Stimulated activated CD4-positive, alpha-beta T cell treated with anti-CD3 and anti-CD28 coated beads, Interleukin-4, amount 100 ng/mL, for 48 hours (primary cell): ENCODE measurements at regions not wholly inside any gene's neighbourhood (a gene's known extent, or its start where the extent isn't known, plus 50 kb on each side); places are given as distances from the start of the nearest gene placed in this dataset.

Experiments
- DNase-seq, 2 donors: peaks; one replicate each; pipeline ENCODE4 v3.0.0-alpha.2; 2020; ENCODE audit warnings: low read depth in 2 of 2

DNA sequence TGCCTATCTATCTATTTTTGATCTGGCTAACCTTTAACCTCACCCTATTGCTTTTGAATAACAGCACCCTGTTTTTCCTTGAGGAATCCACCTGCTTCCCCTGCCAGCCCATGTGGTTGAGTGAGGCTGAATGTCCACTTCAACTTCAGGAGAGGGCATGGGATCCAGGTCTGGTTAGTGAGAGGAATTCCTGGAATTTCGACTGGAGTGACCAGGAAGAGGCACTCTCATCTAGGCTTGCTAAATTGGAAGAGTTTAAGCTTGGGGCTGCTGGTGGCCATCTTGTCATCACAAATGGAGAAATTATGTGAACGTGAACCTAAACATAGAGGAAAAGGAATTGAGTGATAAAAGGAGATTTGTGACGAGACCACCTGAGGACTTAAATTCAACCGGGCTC is 322.1 kb downstream of the OSTF1 start:
- DNase-seq, result no peak

DNA sequence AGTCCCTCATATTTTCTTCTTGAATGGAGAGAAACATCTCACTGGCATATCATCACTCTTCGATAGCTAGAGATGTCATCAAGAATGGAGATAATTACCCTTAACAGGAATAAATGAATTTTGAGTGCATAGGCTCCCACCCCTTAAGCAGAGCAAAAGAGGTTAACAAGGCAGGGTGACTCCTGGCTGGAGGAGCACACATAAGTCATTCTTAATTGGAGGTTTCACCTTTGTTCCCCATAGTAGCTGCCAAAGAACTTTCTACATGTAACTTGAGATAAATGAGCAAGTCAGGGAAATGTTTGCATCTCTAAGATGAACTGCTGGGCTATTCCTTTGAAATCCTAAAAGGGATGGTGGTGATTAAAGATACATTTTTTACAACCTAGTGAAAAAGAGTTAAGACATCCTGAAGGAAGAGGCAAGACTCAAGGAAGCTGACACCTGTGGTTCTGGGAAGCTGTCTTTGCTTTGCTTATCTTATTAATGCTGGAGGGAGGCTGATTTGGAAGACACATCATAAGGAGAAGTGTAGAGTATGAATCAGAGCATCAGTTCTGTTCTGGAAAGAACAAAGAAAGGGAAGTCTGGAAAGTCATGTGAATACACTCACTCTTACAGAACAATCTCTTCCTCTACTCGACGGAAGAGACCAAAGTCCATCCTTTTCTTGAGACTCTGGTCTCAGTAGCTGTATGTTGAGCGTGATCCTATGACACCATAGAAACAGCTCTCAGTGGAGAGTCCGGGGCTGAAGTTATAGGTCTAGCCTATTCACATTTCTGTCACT is 326.3 kb downstream of the OSTF1 start:
- no peak for DNase-seq

DNA sequence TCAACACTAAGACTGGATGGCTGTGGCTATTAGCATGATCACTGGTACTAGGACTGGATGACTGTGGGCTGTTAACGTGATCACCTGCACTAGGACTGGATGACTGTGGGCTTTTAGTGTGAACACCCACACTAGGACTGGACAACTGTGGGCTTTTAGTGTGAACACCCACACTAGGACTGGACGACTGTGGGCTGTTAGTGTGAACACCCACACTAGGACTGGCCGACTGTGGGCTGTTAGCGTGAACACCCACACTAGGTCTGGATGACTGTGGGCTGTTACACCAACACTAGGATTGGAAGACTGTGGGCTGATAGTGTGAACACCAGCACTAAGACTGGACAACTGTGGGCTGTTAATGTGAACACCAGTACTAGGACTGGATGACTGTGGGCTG is 329.2 kb downstream of the OSTF1 start:
- no peak for DNase-seq

DNA sequence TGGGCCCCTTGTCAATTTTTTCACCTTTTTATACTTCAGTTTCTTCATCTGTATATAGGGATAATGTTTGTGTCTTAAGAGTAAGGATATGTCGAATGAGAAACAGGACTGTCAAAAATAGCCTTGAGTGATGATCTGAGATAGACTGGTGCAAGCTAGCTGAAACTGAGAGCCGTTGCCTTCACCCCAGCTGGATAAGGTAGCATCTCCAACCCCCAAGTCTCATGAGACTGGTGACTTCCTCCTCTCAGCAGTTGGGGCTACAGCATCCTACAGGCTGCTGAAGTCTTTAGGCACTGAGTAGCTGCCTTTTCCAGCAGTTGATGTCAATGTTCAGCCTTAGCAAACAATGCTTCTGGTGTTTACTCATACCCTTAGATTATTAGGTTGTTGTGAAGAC is 330.2 kb downstream of the OSTF1 start:
- no peak for DNase-seq

DNA sequence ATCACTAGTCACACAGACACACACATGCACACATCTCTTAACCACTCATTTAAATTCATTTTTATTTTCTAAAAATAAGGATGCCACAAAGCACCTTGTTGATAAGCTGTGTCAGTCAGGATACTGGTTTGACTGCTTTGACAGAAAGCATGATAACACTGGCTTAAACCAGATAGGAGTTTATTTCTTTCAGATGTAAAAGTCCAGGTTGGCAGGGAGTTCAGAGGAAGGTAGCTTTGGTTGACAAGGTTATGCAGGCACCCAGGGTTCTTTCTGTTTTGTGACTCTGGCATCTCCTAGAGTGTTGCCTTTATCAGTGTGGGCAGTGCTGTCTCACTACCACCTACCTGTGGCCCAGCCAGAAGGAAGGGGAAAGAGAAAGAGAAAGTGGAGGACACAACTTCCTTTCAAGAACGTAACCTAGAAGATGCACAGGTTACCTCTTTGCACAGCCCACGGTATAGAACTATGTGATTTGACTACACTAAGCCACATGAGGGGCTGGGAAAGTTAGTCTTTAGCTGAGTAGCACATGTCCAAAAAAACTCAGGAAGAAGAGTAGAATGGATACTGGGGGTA is 334.7 kb downstream of the OSTF1 start:
- no peak for DNase-seq

DNA sequence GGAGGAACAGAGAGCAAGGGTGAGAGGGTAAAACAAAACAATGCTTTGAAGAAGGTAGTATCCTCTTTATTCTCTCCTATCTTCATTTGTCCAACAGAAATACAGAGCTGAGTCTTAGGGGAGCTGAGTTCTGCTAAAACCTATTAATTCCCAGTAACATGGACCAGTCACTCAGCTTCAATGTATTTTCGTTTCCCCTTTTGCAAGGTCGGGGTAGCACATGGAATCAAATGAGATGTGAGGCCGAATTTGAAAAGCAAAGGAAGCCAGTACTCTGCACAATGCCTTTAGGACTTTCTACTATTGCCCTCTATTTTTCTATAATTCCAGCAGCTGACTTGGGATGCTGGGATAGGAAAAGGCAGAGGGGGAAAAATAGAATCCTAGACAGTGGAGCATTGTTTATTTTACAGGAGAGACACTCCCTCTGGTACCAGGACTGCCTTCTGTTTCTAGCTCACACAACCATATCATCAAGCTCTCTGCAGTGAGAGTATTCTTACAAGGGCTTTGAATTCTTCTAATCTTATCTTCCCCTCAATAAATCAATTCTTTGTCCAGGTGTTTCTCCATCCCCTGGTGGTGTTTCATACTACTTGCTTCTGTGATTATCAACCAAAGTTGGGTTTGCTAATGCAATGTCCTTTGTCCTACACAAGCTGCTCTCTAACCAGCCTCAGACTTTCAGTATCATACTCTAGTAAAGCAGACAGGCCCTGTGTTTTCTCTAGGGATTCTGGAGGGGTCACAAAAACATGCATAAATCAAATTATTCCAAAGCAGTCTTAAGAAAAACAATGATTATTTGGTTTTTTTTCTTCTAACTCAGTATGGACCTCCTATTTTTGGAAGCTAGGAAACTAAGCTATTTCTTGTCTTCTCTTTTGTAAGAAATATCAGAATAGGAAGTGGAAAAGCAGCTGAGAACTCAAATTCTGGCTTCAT is 341.5 kb downstream of the OSTF1 start:
- no peak for DNase-seq

DNA sequence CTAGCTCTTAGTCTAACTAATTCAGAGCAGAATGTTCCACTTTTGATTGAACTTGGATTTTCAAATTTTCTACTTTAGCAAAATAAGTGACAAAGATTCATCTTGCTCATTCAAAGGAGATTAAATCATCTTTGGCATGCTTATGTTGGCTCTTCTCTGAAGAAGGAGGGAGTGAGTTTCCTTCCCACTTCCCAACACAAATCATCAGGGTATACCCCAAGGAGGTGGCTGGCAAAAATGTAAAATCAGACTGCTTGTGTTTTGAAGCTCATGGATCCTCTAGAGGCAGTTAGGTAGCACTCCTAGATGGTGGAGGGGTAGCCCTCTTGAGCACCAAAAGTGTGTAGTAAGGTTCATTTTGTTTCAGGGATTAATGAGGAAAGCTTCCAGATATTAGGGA is 343.1 kb downstream of the OSTF1 start:
- no peak for DNase-seq

DNA sequence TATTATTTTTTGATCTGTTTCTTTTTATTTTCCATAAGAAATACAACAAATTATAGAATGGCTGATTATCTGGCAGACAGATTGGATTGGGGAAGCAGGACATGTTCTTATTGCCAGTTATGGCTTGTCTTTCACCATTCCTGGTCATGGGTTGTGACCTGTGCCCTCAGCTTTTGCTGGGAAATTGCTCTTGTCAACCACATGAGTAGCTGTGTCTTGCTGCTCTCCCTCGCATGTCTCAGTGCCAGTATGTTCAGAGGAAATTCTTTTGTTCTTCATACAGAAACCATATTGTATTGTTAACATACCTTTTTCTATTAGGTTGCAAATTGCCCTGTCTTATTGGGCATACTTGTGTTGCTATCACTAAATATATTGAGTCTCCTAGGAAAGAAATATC is 344.1 kb downstream of the OSTF1 start:
- DNase-seq, result no peak

DNA sequence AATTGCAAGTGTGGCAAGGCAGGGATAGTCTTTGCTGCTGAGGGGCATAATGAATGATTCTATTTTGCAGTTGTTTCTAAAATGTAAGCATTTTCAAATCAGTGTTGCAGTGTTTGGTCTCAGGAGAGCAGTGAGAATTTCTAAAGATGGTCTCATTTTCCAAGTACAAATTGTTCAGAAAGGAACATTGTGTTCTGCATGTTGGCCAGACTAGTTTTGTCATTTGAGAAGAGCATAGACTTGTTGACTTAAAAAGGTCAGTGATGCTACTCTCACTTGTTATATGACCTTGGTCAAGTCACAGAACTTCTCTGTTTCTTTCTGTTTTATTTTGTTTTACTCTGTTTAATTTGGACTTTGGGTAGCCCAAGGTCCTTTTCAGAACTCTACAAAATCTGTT is 344.6 kb downstream of the OSTF1 start:
- no peak for DNase-seq

DNA sequence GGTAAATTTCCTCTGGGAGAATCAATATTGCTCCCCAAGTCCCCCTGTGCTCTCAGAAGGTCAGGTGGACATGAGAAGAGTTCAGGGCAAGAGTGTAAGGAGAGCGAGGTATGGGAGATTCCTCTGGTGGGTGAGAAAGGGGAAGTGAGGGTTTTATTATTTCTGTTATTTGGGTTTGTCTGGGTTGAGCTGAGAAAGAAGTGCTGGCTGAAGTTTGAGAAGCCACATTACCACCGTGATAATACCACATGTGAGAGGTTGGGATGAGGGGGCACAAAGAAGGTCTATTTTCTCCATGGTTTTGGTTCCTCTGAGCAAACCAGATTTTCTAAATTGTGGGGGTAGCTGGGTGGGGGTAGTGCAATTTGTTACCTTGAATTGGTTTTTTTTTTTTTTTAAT is 350.4 kb downstream of the OSTF1 start:
- no peak for DNase-seq

DNA sequence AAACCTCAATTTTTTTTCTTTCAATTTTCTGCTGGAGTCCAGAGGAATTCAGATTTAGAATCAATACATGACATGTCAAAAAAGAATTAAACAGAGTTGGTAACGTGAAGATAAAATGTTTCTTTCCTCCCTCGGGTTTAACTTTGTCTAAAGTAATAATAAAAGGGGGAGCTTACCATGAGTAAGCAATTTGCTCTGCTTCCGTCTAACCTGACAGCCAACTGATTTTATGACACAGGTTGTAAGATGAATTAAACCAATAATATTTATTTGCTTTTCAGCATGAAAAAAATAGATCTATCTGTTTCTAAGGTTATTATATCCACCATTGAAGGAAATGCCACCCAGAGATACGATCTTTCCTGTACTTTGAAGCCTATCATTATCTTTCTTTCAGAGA is 352.6 kb downstream of the OSTF1 start:
- DNase-seq, result no peak

DNA sequence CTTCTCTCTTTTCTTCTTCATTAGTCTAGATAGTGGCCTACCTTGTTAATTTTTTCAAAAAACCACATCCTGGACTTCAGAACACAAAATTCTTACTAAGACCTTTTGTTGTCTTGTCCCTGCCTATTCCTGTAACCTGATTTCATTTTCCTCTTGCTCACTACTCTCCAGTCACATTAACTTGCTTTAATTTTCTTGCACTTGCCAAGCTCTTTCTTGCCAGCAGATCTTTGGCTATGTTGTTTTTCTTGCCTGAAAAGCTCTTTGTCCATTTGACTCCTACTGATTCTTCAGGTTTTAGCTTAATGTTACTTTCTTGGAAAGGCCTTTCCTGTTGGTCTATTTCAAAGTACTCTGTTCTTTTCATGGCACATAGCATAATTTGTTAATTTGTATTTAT is 356.8 kb downstream of the OSTF1 start:
- no peak for DNase-seq

DNA sequence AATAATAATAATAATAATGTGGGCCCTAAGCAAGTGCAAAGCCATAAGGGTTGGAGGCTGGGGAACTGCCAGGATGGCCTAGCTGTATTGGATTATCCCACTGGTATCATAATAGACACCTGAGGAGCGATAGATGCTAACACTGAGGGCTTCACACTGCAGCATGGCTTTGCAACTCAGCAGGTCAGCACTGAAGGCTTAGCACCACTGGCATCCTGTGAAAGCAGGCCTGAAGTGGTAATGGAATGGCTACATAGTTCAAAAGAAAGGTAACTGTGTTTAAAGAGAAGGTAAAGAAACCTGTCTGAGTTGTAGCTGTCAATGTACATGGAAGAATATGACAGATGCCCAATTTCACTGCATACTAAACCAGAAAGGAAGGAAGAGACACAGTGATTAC is 359.0 kb downstream of the OSTF1 start:
- DNase-seq, result no peak

DNA sequence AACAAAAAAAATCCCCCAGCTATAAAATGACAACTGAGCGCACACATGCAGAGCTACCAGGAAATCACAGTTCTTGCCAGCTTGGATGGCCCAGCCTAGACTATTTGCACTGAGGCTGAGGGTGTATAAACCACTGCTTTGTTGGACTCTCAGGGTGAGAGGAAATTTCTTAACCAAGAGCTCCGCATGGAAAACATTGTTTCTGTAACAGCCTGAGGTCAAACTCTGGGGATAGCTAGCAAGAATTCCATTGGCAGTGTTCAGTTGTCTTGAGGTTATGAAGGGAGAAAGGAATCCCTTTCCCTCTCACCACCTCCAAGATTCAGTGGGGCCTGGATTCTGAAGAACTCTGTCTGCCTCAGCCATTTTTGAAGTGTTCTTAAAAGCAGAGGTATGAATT is 360.0 kb downstream of the OSTF1 start:
- DNase-seq, result no peak

DNA sequence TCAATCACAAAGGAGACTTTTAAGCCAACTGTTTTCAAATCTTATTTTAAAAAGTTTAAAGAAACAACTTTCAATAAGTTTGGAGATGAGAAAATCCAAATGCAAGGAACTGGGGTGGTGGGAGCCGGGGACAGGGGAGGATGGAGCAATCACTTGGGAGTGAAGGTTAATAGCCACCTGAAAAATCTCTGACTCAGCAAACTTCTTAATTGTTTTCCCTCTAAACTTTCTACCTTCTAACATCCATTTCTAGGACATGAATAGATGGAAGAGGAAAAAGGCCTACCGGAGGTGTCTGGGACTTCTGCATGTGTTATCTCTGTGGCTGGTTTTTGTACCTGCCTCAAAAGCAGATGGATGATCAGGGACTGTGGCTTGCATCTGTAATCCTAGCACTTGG is 360.6 kb downstream of the OSTF1 start:
- no peak for DNase-seq

DNA sequence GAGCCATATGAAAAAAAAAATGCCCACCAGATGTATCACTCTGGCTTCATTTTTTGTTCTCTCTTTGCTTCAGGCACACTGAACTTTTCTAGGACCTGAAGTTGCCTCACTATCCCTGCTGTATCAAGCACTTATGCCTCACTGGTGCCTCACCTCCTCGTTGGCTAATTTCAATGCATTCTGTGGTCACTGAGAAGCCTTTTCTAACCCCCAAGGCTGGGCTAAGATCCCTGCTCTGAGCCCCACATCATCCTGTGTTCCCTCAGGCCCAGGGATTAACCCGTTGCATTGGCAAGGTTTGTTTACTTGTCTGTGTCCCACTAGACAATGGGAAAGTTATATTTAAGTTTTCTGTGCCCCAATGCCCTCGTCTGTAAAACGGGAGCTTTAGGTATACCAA is 362.7 kb downstream of the OSTF1 start:
- no peak for DNase-seq

DNA sequence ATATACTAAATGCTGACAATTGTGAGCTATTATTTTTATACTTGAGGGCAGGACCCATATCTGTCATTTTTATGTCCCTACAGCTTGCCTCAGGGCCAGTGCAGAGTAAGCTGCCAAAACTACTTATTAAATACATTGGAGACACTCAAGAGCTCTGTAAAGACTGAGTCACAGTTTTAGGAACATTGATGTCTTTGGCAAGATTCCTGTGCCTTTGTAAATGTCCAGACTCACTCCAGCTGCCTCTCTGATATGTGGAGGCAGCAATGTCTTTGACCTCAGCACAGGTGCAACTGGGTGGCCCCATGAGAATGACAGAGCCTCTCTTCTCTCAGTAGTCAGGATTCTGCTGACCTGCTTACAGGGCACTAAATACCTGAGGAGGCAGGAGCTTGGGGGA is 363.2 kb downstream of the OSTF1 start:
- no peak for DNase-seq

DNA sequence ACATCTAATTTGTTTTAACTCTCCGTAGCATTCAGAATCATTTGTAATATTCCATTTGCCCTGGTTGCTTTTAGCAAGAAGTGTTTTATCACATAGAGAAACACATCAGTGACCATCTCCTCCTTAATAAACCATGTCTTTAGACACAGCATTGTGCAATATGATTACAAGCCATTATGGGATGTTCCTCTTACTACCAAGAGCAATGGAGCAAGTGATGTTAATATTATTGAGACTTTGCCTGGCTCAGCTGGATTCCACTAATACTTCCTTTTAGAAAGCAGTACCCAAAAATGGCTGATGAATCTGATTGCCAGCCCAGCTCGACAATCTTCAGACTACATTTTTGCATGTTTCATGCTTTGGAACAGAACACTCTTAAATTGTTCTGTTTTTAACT is 364.2 kb downstream of the OSTF1 start:
- no peak for DNase-seq

DNA sequence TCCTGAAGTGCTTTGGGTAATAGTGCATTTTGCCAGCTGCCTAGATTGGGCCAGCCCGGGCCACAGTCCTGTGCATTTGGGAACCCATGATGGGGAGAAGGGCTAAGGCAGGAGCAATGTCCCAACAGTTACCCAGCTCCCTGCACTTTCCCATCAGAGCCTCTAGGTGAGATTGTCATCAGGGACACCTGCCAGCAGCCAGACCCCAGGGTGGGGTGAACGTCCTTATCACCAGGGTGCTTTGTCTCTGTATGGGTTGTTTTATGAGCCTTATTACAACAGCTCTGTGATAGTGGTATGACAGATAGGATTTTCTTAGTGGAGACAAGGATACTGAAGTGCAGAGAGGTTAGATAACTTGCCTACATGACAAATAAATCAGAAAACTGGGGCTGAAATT is 365.7 kb downstream of the OSTF1 start:
- DNase-seq, result no peak

DNA sequence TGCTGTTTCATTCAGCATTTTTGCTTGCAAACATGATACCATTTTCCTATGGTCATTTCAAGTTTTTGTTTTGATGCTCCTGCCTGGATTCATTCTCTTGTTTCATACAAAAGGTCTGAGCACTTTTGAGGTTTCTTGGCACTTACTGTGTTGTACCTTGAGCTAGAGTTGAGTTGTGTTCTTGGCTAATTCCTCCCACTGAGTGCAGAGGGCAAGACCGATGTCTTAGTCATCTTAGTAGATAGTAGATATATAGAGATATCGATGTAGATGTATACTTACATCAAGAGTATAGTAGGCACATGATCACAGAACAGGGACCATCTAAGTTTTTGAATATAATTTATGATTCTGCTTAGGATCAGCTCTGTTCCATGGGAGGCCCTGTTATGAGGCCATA is 366.6 kb downstream of the OSTF1 start:
- DNase-seq, result no peak

DNA sequence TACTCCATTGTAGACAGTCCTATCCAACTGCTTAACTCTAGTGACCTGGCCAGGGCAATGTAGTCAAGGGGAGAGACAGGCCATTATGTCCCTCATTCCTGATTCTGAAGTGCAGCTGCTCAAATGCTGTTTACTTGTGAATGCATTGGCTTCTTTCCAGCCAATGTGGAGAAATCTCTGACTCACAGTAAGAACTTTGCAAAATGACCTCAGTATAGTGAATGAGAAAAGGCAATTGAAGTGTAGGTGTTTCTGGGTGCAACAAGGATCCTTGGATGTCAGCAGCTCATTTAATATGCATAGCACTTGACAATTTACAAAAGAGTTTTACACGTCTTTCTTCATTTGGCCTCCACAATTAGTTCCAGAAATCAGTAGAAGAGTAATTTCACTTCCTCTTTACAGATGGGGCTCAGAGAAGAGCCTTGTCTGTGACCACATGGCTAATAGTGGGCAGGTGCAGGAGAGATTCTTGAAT is 367.2 kb downstream of the OSTF1 start:
- no peak for DNase-seq

DNA sequence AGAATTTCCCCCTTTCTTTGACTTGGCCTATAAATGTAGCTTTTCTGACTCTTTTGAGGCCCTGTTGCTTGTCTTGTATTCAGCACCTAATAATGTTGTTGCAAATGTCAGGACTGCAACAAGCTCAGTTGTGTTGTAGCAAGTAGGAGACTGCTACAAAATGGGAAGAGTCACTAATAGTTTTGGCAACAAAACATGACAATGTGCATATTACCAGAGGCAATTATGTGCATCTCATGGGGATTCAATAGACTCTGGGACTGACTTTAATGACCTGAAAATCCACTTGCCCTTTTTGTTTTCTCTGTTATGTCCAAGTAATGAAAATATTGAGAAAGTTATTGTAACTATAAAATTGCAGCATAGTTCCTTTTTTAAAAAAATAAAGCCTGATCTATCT is 368.4 kb downstream of the OSTF1 start:
- no peak for DNase-seq
